NCI-H345 treated with DMSO at 0.1 percent for 48 hours (cell line): ENCODE measurements at regions not wholly inside any gene's neighbourhood (a gene's known extent, or its start where the extent isn't known, plus 50 kb on each side); places are given as distances from the start of the nearest gene placed in this dataset.

ENCODE experiments used
- DNase-seq: peaks from one replicate; lab custom pipeline; 2025; ENCODE audit not compliant: unreplicated experiment; lab: John Stamatoyannopoulos, UW

- DNase-seq, result no peak
Observed at GRCh38 chr1:30383221-30383711, 340.1 kb downstream of the MATN1 start.

GRCh38 chr1:30382496-30382895 is 340.9 kb downstream of the MATN1 start:
- no peak for DNase-seq

- DNase-seq, result no peak
Observed at GRCh38 chr1:30381671-30382365, 341.6 kb downstream of the MATN1 start.

GRCh38 chr1:30381266-30381665 is 342.1 kb downstream of the MATN1 start:
- DNase-seq, result no peak

GRCh38 chr1:30380625-30380984 is 342.8 kb downstream of the MATN1 start:
- no peak for DNase-seq

DNA sequence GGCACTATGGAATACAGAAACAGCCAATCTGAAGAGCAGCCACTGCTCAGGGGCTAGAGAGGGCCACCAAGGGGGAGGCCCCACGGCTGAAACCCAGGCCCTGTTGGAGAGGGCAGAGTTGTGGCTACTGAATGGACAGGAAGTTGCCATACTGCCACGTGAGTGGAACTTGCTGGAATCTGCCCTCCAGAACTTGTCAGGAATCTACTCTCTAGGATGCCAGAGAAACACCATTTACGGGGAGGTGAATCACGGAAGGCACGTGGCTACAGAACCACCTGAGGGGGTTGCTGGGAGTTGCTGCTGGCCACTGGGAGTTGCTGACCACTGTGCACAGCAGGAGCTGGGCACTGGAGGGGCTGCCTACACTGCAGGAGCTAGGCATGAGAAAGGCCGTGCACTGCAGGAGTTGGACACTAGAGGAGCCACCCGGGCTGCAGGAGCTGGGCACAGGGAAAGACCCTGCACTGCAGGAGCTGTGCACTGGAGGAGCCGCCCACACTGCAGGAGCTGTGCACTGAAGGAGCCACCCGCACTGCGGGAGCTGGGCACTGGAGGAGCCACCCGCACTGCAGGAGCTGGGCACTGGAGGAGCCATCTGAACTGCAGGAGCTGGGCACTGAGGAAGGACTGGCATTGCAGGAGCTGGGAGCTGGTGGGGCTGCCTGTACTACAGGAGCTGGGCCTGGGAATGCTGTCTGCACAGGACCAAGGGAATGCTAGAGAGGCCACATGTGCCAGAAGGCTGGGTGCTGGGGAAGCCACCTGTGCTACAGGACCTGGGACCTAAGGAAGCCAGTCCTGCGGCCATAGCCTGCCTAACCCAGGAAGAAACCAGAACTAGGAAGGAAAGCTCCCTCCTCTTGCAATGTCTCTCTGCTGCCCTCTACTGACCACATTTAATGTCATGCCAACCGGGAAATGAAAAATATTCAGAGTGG is 343.4 kb downstream of the MATN1 start:
- DNase-seq, result peak; percentile 64

- no peak for DNase-seq
Observed at GRCh38 chr1:30378991-30379581, 344.3 kb downstream of the MATN1 start.

DNA sequence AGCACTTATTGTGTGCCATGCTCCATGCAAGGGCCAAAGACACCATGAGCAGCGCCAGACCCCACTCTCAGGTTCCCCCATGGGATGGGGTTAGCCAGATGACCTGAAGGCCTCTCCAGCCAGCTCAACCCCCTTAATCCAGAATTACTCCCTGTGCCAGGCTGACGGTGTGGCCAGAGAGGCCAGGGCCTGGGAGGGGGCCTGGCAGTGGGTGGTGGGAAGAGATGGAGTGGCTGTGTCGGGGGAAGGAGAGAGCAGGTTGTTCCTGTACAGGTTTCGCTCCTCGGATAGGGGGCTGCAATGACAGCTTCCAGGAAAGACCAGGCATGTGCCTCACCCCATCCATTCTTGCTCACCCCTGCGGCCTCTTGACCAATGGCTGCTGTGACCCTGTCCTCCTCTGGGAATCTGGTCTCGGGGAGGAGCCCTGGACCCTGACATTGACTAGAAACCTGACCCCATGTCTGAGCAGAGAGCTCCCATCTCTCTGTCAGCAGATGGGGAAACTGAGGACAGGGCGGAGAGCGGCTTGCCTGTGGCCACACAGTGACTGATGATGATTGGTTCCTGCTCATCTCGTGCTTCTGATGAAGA is 345.3 kb downstream of the MATN1 start:
- no peak for DNase-seq

DNA sequence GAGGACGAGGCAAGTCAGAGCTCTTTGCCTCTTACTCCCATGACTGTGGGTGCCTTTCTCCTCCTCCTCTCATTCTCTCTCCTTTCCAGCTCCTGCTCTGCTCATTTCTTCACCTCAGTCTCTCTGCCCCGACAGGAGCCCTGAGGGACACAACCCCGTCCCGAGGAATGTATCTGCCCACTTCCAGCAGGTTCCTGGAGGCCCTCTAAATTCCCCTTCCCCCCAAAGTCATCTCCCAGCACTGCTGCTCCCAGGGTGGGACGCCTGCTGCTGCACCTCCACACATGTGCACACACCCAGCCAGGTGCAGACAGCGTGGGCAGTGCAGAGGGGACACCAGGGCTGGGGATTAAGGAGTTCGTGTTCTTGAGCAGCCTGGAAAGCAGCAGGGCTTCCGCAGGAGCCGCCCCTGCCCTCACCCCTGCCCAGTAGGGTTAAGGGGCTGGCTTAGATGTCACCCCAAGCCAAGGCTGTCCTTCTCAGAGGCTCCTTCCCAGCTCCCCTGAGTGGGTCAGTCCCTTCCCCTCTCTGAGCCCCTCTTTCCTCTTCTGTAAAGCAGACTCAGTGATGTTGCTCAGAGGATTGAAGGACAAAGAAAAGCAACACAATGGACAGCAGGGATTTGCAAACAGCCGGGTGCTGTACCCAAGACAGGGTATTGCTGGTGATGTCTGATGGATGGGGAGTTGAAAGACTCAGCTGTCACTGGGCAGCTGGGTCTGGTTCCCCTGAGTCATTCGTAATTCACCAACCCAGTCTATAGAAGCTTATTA is 346.0 kb downstream of the MATN1 start:
- DNase-seq, result no peak

DNA sequence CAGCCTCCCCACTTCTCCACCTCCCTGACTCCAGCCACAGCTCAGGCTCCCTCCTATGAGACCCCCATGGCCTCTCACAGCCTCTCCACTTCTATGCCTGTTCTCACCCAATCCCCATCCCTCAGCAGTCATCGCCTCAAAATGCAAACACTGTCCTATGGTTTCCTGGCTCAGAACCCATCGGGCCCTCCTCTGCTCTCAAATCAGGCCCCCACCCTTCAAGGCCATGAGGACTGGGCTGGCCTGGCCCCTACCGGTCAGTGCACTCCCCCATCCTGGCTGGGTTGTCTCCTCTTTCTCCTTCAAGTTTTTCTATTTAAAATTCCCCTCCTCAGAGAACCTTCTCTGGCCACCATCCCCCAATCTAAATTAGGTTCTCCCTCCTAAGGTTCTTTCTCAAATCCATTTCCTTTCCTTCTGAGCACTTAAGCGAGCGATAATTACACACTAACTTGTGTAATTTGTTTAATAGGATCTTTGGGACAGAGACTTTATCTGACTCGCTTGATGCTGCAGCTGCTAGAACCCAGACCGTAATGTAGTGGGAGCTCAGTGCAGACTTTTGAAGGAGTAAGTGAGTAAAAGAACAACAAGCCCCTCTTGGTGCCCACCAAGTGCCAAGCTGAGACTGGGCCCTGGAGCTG is 347.2 kb downstream of the MATN1 start:
- DNase-seq, result no peak

GRCh38 chr1:30375156-30375555 is 348.2 kb downstream of the MATN1 start:
- no peak for DNase-seq

DNA sequence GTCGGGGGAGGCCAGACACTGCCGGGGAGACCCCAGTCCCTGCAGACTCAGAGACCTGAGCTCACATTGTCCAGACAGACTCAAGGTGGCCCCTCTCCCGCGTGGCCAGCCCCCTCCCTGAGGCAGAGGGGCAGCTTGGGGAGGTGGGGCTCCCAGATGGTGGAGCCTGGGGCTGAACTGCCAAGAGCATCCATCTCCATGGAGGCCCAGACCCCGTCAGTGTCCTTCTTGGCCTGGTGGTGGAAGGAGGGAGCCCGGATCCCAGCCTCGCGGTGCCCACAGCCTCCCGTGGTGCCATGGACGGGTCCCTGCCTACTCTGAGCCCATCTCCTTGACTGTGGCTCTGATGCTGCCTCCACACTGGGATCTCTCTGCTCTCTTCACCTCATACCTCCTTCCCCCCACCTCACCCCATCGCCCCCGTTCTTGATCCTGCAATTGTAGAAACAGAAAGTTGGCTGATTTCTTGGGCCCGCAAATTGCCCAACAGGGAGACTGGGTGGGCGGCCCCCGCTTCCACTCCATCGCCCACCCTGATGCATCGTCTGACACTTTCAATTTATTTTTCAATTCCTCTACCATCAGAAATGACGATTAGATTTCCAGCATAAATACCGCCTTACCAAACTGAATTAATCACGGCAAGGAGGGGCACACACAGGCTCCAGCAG is 348.9 kb downstream of the MATN1 start:
- DNase-seq, result no peak

GRCh38 chr1:30373471-30374399 is 349.6 kb downstream of the MATN1 start:
- no peak for DNase-seq

DNA sequence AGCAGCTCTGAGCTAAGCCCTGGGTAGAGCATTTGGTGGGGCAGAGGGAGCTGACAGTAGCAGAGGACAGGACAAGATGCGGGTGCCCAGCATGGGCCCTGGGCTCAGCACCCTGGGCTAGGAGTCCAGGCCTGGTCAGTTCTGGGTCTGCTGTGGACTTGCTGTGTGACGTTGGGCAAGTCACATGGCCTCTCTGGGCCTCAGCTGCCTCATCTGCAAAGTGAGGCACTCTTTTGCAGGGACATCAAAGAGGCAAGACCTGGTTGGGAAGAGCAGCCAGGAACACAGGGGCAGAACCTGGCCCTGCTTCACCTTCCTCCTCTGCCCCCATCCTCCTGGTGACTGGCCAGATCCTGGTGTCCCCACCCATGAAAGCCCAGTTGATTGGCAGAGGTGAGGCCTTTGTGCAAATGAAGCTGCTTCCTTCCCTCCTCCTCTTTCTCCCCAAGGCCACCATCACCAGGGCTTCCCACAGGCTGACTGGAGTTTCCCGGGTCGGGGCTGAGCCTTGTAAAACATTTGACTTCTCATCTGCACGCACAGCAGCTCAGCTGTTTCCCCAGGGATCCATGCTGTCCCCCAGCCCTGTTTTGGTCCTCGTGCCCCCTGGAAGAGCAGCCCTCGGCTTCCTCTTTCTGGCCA is 350.5 kb downstream of the MATN1 start:
- no peak for DNase-seq

GRCh38 chr1:30371888-30372791 is 351.2 kb downstream of the MATN1 start:
- DNase-seq, result no peak

DNA sequence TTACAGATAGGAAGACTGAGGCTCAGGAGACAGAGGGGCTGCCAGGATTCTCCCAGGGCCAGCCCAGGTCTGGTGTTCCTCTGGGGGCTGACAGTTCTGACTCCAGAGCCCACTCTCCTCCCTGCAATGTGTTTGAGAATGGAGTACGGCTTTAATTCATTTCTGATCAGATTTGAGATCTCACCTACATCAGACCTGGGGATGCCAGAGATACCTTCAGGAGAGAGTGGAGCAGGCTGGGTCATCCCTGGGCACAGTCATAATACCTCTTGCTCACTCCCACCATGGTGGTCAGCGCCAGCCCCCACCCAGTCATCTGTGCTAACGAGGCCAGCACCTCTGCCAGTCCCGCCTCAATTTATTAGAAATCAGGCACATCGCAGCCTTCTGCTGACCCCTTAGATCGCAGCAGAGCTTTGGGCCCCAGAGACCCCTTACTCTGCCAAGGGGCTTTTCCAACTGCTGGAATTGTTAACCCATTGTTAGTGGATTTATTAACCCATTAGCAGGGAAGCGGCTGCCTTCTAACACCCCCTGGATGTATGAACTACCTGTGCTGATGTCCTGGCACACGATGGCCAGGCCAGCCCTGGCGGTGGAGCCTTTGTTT is 352.1 kb downstream of the MATN1 start:
- DNase-seq, result no peak
